ENCODE measurements at regions not wholly inside any gene's neighbourhood (a gene's known extent, or its start where the extent isn't known, plus 50 kb on each side); places are given as distances from the start of the nearest gene placed in this dataset.
"Not testable (repeated sequence)": the region's sequence is repeated elsewhere in the genome, so short reads cannot be mapped to it uniquely, and the experiment has no call there.

- peak; percentile 58 for ATAC-seq
- ChIA-PET CTCF (interaction anchor here (0.7 to 2.0 kb wide), 9 partner anchors 9 to 155 kb away, joined by 3 to 15 read pairs (median 3); partner anchors contain the start of gene KCTD12), POLR2A (no interaction called here)
- no peaks in the 10 kb centered on the region for H3K36me3 Mint-ChIP-seq (ENCODE audit: low read depth)
- no peaks in the 10 kb centered on the region for H3K9me3 Mint-ChIP-seq
- no peak overlapping the region for H3K4me3 Mint-ChIP-seq
- H3K27ac Mint-ChIP-seq: no peak overlapping the region
- H3K27me3 Mint-ChIP-seq: peaks cover 5% of the 10 kb centered on the region
- no peak for TF ChIP-seq CTCF (IDR thresholded peaks at IDR 0.05)
- no peak for DNase-seq
- no peaks in the 10 kb centered on the region for H3K4me1 Mint-ChIP-seq (ENCODE audit: low read depth)
- intact Hi-C loops (cut with micrococcal nuclease): loop anchor here (5.0 kb wide), 1 partner anchor 80 kb away; no protein-coding TSS in a partner anchor
These were observed 63.4 kb downstream of the KCTD12 start for GRCh38 chr13:76822698-76823267.

- H3K4me3 Mint-ChIP-seq; H3K4me1 Mint-ChIP-seq (ENCODE audit: low read depth); H3K36me3 Mint-ChIP-seq (ENCODE audit: low read depth); ATAC-seq; H3K27ac Mint-ChIP-seq; H3K27me3 Mint-ChIP-seq; POLR2A ChIA-PET; CTCF ChIA-PET; H3K9me3 Mint-ChIP-seq; DNase-seq: not testable (repeated sequence)
- intact Hi-C loops (cut with micrococcal nuclease): loop anchor here (5.0 kb wide), 1 partner anchor 81 kb away; no protein-coding TSS in a partner anchor
These were observed 65.0 kb downstream of the KCTD12 start for GRCh38 chr13:76821222-76821621.

GRCh38 chr13:76820759-76821158, 65.4 kb downstream of the KCTD12 start:
- ATAC-seq (no peak), DNase-seq (no peak)
- intact Hi-C loops (cut with micrococcal nuclease): loop anchor here (5.0 kb wide), 1 partner anchor 82 kb away; no protein-coding TSS in a partner anchor
- Mint-ChIP-seq H3K27ac (no peak overlapping the region), H3K27me3 (peaks cover 11% of the 10 kb centered on the region), H3K36me3 (ENCODE audit: low read depth) (no peaks in the 10 kb centered on the region), H3K4me3 (no peak overlapping the region), H3K9me3 (no peaks in the 10 kb centered on the region), H3K4me1 (ENCODE audit: low read depth) (peaks cover 5% of the 10 kb centered on the region)
- ChIA-PET POLR2A (no interaction called here), CTCF (no interaction called here)
- TF ChIP-seq CTCF (IDR thresholded peaks at IDR 0.05): no peak

GRCh38 chr13:76816394-76816793, 69.8 kb downstream of the KCTD12 start:
- Mint-ChIP-seq H3K27ac (no peak overlapping the region), H3K4me3 (no peak overlapping the region), H3K4me1 (ENCODE audit: low read depth) (peaks cover 5% of the 10 kb centered on the region), H3K27me3 (peaks cover 17% of the 10 kb centered on the region), H3K9me3 (no peaks in the 10 kb centered on the region), H3K36me3 (ENCODE audit: low read depth) (no peaks in the 10 kb centered on the region)
- CTCF ChIA-PET: no interaction called here
- POLR2A ChIA-PET: no interaction called here
- intact Hi-C loops (cut with micrococcal nuclease): loop anchor here (10.0 kb wide), 1 partner anchor 152 kb away; no protein-coding TSS in a partner anchor
- no peak for TF ChIP-seq CTCF (IDR thresholded peaks at IDR 0.05)
- peak; percentile 2 for DNase-seq
- ATAC-seq: peak; percentile 42

GRCh38 chr13:76815344-76815743, 70.9 kb downstream of the KCTD12 start:
- Mint-ChIP-seq H3K27me3 (peaks cover 17% of the 10 kb centered on the region), H3K9me3 (no peaks in the 10 kb centered on the region), H3K4me3 (no peak overlapping the region), H3K36me3 (ENCODE audit: low read depth) (no peaks in the 10 kb centered on the region), H3K27ac (no peak overlapping the region), H3K4me1 (ENCODE audit: low read depth) (peaks cover 5% of the 10 kb centered on the region)
- ChIA-PET CTCF (no interaction called here), POLR2A (no interaction called here)
- no peak for TF ChIP-seq CTCF (IDR thresholded peaks at IDR 0.05)
- intact Hi-C loops (cut with micrococcal nuclease): loop anchor here (10.0 kb wide), 1 partner anchor 151 kb away; no protein-coding TSS in a partner anchor
- no peak for ATAC-seq
- DNase-seq: no peak
